ENCODE measurements at regions not wholly inside any gene's neighbourhood (a gene's known extent, or its start where the extent isn't known, plus 50 kb on each side); places are given as distances from the start of the nearest gene placed in this dataset.
A peak's percentile ranks its signal among the peaks of the same experiment; 100 is the strongest.
"Not testable (repeated sequence)": the region's sequence is repeated elsewhere in the genome, so short reads cannot be mapped to it uniquely, and the experiment has no call there.

DNA sequence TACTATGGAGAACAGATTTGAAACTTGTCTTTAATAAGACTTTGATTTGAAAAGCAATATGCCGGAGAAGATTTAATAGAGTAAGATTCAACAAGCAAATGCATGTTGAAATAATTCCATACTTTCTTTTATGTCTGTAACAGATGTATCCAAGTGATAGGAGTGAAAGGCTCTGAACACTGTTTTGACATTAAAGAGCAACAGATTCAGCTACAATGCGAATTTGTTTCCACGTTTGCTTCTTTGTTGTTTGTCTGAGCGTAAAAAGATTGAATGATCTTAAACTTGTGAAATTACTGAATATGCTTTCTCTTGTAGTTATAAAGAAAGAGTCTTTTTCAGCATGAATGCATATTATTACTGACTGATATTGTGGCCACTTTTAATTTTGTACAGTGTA is 2612.9 kb downstream of the PCDH9 start:
- DNase-seq: no peak

GRCh38 chr13:64591971-64592370 is 2638.2 kb downstream of the PCDH9 start:
- DNase-seq: no peak

DNA sequence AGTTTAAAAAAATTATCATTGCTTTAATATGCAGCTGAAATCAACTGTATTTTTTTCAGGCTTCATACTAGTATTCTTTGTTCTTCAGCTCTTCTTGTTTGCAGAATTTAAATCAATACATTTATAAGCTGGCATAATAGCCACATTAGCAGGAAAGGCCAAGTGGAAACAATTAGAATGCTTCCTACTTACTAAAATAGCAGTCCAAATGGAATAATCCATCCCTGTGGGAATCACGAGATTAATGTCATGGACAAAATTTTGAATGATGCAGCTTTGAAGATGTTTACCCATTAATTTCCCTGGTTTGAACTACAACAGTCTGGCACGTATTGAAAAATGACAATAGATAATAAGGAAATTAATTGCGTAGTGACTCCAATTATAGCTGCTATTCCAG is 2650.8 kb downstream of the PCDH9 start:
- DNase-seq: no peak

DNA sequence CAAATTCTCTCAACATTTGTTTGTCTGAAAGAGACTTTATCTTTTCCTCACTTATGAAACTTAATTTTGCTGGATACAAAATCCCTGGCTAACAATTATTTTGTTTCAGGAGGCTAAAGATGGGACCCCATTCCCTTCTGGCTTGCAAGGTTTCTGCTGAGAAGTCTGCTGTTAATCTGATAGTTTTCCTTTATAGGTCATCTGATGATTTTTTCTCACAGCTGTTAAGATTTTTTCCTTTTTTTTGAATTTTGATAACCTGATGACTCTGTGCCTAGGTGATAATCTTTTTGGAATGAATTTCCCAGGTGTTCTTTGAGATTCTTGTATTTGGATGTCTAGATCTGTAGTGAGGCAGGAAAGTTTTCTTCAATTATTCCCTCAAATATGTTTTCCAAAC is 2661.4 kb downstream of the PCDH9 start:
- no peak for DNase-seq

DNA sequence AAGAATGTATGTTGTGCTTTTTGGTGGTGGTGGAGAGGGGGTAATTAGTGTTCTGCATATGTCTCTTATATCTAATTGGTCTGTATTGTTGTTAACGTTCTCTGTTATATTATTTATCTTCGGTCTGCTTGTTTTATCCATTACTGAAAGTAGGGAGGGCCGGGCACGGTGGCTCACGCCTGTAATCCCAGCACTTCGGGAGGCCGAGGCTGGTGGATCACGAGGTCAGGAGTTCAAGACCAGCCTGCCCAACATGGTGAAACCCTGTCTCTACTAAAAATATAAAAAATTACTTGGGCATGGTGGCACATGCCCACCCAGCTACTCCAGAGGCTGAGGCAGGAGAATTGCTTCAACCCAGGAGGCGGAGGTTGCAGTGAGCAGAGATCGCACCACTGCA is 2672.1 kb downstream of the PCDH9 start:
- DNase-seq: not testable (repeated sequence)

DNA sequence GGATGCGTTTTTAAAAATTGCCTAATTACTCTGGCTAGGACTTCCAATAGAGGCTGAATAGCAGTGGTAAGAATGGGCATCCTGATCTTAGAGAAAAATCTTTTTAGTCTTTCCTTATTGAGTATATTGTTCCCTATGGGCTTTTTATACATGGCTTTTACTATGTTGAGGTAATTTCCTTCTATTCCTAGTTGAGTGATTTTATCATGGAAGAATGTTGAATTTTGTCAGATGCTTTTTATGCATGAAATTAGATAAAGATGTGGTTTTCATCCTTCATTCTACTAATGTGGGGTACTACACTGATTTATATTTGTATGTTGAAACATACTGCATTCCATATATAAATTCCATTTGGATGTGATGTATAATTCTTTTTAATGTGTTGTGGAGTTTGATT is 2673.8 kb downstream of the PCDH9 start:
- no peak for DNase-seq

- DNase-seq: no peak
Measured at GRCh38 chr13:64553411-64554129, 2676.6 kb downstream of the PCDH9 start.

DNA sequence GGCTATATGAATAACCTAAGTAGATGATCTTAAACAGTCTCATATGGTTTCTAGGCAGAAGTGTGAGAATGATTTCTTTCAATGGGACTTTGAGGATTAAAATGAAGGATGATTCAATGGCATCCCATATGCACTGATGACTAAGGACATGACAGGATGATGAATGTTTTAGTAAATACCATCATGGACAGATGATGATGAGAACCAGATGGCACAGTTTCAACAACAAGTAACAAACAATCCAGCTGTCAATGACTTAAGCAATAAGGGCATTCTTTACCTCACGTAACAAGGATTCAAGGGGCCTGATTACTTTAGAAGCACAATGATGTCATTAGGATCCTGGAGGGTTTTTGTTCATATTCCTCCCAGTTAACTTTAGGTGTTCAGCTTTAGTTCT is 2678.4 kb downstream of the PCDH9 start:
- DNase-seq: no peak

DNA sequence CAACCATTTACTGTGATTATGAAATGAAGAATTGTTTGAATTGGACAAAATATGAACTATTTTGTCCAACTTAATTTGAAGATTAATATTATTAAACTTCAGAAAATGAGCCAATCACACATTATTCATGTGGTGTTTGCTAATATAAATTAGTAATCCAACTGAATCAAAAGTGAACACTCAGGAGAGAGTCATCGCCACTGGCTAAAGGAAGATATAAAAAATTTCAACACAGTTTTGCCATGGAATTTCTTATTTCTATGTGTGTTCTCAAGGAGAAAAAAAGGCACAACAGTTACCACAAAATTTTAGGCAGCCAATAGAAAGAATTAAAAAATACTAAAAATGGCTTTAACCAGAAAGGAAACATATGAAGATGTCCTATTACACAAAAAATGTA is 2683.8 kb downstream of the PCDH9 start:
- no peak for DNase-seq

DNA sequence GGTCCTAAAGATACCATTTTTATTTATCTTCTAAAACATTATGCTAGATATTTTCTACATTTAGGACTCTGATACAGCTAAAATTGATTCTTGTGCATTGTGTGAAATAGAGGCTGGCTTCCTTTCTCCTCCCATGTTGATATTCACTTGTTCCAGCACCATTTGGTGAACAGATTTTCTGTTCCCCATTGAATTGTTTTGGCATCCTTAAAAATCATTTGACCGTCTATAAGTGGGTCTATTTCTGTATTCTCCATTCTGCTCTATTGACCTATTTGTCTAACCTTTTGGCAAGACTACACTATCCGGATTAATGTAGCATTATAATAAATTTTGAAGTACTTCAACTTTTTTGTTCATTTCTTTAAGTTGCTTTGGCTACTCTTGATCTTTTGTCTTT is 2689.2 kb downstream of the PCDH9 start:
- DNase-seq: no peak

GRCh38 chr13:64540468-64540867 is 2689.7 kb downstream of the PCDH9 start:
- DNase-seq: no peak

- no peak for DNase-seq
Measured at GRCh38 chr13:64538711-64539110, 2691.4 kb downstream of the PCDH9 start.

DNA sequence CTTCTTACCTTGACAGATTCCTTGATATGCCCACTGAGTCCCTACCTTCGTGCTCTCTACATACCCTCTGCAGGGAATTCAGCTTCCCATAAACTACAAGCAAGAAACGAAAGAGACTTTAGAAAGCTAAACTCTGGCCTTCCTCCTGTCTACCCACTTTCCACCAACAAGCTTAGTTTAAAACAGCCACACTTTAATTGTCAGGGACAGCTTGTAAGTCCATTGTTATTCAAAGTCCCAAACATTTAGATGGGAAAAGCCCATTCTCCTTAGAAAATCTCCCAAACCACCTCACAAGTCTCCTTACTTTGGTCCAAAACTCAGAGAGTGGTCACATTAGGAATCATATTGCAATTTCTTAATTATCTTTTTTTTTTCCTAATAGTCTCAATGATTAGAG is 2695.8 kb downstream of the PCDH9 start:
- no peak for DNase-seq

DNA sequence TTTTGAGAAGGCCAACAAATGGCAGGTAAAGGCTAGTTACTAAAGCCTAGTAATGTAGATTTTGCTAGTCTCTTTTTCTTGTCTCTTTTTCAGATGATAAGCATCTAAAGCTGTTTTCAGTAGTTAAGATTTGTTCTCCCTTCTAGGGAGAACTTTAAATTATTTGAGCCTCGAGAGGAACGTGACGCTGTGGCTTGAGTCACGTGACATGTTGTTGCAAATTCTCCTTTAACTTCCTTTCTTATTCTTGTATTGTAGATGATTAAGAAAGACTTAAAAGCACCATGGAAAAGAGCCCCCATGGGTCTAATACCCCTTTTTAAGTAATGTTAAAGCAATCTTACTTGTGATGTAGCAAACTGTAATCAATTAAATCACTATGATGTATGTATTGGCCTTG is 2698.7 kb downstream of the PCDH9 start:
- DNase-seq: no peak

DNA sequence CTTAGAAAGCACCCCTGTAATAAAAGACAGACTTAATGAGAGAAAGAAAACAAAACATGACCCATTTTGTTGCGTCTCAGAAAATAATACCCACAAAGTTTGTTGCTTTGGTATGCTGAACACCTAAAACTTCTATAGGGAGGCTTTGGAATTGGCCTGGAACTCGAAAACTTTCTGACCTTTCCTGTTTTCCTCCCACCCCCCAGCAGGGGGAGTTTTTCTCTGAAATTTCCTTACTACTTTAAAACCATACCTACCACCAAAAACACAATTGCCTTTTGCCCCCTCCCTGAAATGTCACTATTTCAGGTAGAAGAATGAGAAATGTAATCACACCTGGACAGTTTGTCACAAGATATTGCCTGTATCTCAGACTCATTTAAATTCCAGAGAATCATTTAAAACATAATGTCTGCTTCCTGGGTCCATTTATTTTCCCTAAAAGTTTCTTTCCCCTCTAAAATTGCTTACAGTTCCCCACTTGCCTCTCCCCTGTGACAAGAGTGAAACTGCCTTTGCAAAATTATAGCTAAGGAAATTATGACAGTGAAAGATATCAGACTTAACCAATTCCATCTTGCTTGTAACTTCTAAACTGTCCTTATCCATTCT is 2700.2 kb downstream of the PCDH9 start:
- DNase-seq: peak; percentile 5

- no peak for DNase-seq
Measured at GRCh38 chr13:64528838-64529237, 2701.3 kb downstream of the PCDH9 start.

GRCh38 chr13:64527561-64527960 is 2702.6 kb downstream of the PCDH9 start:
- DNase-seq: no peak

GRCh38 chr13:64525687-64526086 is 2704.4 kb downstream of the PCDH9 start:
- DNase-seq: no peak

- DNase-seq: no peak
Measured at GRCh38 chr13:64510747-64511146, 2719.4 kb downstream of the PCDH9 start.

DNA sequence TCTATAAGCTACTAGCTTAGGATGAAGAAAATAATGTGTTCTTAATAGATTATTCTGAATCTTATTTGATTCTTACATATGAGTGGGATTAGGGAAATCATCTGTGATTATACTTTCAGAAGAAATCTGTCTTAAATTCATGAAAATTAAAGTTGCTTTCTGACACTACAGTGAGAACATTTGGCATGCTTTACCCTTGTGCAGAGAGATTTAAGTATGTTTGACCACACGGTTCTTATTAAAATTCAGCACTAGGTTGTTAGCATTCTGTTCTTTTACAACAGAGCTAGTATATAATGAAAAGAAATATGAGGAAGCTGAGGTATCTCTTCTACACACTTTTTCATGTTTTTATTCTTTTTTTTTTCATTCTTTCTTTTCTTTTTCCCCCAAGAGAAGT is 2723.9 kb downstream of the PCDH9 start:
- no peak for DNase-seq

DNA sequence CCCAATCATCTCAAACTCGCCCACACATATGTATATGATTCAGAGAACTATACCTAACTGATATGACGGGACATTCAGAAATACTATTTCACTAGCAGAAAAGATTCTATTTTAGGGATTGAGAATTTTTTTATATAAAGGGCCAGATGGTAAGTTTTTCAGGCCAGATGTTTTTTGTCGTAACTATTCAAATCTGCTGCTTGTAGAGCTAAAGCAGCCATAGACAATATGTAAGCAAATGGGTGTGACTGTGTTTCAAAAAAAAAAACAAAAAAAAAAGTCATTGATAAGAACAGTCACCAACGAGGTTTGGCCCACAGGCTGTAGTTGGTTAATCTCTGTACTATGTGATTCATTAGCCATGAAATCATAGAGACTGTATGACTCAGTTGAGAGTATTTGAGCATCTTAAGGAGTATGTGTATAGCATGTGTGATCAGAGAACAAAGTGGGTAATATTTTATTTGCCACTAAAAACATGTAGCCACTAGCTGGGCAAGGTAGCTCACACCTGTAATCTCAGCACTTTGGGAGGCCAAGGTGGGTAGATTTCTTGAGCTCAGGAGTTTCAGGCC is 2724.7 kb downstream of the PCDH9 start:
- no peak for DNase-seq

DNA sequence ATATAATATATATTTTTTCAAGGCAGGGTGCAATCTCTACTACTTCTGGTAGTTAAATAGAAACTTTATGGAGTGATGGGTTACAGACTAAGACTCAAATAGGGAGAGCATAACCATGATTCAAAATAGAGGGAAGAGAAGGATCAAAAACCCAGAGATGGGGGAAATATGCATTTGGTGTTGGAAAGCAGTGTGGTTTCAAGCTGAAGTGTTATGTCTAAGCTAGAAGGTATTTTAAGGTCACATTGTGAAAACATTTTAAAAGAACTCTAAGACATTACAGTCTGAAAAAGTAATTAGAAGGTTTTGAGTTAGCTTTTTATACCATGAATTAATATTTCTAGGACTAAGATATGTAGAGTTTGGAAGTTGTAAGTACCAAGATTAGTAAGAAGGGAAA is 2741.4 kb downstream of the PCDH9 start:
- no peak for DNase-seq

DNA sequence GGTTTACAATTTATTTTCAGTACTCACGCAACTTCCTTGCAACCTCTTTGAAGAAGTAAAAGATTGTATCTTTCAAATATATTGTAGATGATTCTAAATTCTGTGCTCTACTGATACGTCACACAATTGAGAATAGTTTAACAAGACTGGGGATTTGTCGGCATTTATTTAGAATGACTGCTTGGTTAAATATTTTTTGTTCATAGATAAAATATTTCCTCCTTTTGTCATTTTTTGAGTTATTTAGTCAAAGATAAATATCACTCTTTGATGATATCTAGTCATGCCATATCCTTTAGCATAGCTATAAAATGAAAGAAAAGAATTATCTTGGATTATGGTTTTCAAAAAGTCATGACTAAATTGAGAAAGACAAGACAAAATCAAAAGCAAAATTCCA is 2747.8 kb downstream of the PCDH9 start:
- no peak for DNase-seq

GRCh38 chr13:64480672-64481071 is 2749.5 kb downstream of the PCDH9 start:
- DNase-seq: no peak

GRCh38 chr13:64480211-64480610 is 2749.9 kb downstream of the PCDH9 start:
- DNase-seq: no peak
